ENCODE measurements at regions not wholly inside any gene's neighbourhood (a gene's known extent, or its start where the extent isn't known, plus 50 kb on each side); places are given as distances from the start of the nearest gene placed in this dataset.

- TF ChIP-seq, protein P1, sequence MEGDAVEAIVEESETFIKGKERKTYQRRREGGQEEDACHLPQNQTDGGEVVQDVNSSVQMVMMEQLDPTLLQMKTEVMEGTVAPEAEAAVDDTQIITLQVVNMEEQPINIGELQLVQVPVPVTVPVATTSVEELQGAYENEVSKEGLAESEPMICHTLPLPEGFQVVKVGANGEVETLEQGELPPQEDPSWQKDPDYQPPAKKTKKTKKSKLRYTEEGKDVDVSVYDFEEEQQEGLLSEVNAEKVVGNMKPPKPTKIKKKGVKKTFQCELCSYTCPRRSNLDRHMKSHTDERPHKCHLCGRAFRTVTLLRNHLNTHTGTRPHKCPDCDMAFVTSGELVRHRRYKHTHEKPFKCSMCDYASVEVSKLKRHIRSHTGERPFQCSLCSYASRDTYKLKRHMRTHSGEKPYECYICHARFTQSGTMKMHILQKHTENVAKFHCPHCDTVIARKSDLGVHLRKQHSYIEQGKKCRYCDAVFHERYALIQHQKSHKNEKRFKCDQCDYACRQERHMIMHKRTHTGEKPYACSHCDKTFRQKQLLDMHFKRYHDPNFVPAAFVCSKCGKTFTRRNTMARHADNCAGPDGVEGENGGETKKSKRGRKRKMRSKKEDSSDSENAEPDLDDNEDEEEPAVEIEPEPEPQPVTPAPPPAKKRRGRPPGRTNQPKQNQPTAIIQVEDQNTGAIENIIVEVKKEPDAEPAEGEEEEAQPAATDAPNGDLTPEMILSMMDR (IDR thresholded peaks at IDR 0.05), result no peak
- no peak for TF ChIP-seq MXI1 (IDR thresholded peaks at IDR 0.05; ENCODE audit: low read depth, low read length)
- TF ChIP-seq SIN3A (IDR thresholded peaks at IDR 0.05; ENCODE audit: borderline replicate concordance, low read depth, low read length), result no peak
- no peak for TF ChIP-seq JUND (IDR thresholded peaks at IDR 0.05)
- TF ChIP-seq, protein P2, sequence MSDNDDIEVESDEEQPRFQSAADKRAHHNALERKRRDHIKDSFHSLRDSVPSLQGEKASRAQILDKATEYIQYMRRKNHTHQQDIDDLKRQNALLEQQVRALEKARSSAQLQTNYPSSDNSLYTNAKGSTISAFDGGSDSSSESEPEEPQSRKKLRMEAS (IDR thresholded peaks at IDR 0.05; ENCODE audit: low read depth), result no peak
- TF ChIP-seq FOXJ3 (CRISPR knock-in tag; IDR thresholded peaks at IDR 0.05), result no peak
- no peak for TF ChIP-seq FOXM1 (IDR thresholded peaks at IDR 0.05; ENCODE audit: low read depth)
- TF ChIP-seq CHD2 (IDR thresholded peaks at IDR 0.05; ENCODE audit: low read length, partially characterized antibody), result no peak
- no peak for TF ChIP-seq POLR2AphosphoS5 (IDR thresholded peaks at IDR 0.05; ENCODE audit: low read depth, low read length)
- TF ChIP-seq EZH2phosphoT487 (IDR thresholded peaks at IDR 0.05; ENCODE audit: borderline replicate concordance, low read depth), result no peak
- TF ChIP-seq GATA2 (CRISPR knock-in tag; IDR thresholded peaks at IDR 0.05), result no peak
- TF ChIP-seq REST (IDR thresholded peaks at IDR 0.05; ENCODE audit: low read depth, low read length), result no peak
- TF ChIP-seq USF2 (IDR thresholded peaks at IDR 0.05; ENCODE audit: borderline replicate concordance, low read depth, low read length), result no peak
Observed at GRCh38 chr7:113763226-113763625, 155.6 kb downstream of the PPP1R3A start.
